Islet precursor cell (in vitro differentiated cells): ENCODE measurements at regions not wholly inside any gene's neighbourhood (a gene's known extent, or its start where the extent isn't known, plus 50 kb on each side); places are given as distances from the start of the nearest gene placed in this dataset.

Experiments
- DNase-seq: peaks from one replicate; pipeline ENCODE4 v3.0.0-alpha.2; 2018

DNA sequence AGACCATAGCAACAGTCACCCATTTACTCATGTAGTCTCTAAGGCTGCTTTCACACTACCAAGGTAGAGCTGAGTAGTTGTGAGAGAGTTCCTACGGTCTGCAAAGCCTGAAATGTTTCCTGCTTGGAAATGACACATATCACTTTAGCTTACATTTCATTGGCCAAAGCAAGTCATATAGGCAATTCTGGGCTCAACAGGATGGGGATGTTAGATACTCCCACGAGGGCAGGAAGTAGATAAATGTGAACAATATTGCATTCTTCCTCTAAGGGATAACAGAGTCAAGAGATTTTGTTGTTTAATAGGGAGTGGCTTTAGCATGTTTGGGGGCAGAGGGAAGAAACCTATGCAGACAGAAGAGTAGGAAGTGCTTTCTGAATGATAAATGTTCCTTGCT, 355.6 kb upstream of the THRB start:
- DNase-seq: no peak

DNA sequence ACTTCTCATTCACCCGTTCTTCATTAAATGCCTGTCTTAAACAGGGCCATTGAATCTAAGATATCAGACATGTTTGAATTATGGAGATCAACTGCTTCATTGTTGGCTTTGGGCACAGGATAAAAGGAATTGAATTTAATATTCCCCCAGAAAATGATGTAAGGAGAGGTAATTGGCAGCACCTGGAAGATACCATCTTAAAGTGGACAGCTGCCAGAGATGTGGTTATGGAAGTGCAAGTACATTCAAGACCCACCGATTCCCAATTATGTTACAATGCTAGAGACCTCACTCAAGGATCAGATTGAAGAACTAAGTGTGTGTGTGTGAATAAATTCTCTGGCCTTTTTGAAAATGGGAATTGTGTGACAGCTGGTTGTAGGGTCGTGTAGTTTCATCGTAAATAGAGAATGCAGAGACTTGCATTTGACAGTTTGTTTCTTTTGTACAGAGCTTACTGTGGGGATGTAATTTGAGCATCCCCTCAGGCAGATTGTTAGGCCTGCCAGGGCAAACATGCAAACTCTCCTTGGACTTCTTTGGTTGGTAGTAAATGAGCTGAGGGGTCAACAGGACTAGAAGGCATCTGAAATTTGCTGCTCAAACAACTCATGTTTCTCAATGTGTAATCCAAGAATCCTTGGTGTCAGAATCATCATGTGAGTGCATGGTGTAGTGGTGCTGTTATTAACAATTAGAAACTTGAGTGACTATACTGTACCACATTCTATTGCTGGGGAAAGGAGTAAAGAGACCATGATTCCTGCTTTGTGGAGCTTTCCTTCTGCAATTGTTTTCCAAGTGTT, 359.2 kb upstream of the THRB start:
- DNase-seq: no peak

DNA sequence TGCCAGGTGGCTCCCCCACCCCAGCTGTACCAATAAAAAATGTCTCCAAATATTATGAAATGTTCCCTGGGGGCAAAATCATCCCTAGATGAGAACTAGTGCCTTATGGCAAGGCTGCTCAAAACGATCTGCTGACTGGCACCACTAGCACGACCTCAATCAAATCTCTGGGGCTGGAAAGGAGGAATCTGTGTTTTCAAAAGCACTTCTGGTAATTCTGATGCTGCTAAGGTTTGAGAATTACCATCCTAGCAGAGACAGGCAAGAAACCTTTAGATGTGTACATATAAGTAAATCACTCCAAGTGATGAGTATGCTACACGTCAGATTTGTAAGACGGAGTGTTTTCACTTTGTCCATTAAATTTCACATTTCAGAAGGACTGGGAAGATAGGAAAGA, 360.1 kb upstream of the THRB start:
- DNase-seq: no peak

DNA sequence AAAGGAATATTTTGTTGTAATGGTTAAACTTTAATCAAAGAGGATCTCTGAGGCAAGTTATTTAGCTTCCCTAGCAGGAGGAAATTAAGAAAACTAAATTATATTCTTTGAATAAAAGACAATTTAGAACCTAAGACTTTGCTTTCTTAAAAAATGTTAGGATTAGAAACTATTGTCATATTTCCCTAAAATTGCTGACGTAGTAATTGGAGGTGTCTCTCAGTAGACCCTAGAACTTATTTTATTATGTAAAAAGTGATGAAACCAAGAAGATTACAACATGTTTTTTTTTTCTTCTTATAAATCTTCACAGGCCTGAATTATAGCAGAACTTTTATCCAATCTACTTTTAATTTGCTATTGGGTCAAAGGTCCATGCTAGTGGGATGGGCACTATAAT, 363.3 kb upstream of the THRB start:
- DNase-seq: no peak

DNA sequence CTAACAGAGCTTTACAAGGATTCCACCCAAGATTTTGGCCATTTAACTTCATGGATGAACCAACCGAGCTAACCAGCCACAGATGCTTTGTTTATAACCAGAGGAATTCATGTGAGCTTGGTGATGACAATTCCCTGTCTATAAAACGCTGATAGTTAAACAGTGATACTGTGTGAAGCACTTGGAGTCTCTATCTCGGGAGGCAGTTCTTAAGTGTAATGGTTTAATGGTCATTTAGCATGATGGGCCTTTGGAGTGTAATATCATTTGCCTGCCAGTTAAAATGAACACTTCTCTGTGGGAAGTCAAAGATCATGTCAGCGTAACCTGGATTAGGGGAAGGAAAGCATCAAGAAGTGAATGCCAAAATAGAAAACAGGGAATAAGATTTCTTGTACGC, 368.6 kb upstream of the THRB start:
- DNase-seq: no peak

DNA sequence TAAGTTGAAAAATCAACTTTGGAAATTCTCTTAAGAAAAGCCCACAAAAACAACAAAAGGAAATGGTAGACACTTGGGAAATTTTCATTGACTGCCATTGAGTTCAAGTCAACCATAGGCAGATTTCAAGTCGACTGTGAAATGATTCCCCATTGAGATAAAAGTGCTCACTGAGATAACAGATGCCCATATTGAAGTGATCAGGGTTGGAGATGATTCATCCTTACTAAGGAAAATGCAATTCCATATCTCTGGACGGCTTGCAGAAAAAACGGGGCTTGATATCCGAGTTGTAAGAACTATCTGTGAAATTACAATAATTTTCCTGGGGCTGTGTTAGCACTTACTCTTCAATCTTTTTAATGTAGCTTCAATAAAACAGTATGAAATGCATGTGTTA, 373.1 kb upstream of the THRB start:
- DNase-seq: no peak

DNA sequence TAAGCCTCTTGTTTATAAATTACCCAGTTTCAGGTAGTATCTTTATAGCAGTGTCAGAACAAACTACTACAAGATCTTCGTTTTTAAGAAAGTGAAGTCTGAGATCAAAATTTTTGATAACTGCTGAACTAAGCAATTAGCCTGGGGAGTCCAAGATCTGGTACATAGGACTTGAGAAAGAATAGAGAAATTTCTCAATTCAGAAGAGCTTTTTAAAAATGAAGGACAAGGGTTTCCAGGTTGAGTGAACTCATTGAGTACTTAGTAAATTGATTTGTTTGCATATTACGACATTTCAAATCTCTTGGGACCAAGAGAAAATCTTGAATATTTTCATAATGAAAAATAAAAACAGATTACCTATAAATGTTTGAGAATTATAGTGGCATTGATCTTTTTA, 386.6 kb upstream of the THRB start:
- DNase-seq: no peak

DNA sequence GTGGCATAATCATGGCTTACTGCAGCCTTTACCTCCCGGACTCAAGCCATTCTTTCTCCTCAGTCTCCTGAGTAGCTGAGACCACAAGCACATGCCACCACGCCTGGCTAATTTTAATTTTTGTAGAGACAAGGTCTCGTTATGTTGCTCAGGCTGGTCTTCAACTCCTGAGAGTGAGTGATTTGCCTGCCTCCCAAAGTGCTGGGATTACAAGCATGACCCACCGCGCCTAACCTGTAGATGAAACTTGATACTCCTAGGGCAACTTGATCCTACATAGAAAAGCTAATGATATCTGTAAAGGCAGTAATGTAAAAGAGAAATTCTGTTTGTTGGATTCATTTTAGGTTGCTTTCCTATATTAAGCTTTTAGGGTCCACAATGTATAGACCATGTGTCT, 391.9 kb upstream of the THRB start:
- DNase-seq: no peak

DNA sequence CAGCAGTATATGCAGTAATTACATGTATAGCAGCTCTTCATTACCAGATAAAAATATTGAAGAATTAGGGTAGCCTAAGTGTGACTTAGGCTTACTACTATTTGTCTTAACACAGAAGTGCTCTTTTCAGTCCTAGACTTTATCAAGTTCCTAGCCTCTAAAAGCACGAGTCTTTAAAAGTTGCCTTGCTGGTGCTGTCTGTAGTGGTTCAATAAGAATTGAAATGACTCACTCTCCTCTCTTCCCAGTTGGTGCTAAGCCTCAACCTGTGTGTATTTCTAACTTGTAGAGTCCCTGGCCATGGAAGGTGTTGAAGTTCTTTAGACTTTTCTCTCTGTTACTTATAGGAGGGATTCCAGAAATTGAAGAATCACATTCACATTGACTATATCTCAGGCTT, 395.4 kb upstream of the THRB start:
- no peak for DNase-seq

DNA sequence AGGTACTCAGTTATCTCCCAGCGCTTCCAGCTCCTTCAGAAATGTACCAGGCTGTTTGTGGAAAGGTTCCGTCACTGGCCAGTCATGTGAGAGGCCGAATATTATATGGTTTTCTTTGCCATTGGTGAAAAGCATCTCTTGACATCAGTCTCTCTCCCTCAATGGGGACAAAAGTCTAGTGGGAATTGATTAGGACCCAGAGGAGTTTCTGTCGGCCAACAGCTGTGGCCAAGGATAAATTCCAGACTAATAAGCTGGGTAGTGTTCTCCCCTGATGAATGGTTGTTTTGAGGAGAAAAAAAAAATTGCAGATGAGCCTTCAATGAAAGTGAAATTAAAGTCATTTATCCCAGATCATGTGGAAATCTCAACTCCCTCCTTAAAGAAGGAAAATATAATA, 404.7 kb upstream of the THRB start:
- DNase-seq: no peak

DNA sequence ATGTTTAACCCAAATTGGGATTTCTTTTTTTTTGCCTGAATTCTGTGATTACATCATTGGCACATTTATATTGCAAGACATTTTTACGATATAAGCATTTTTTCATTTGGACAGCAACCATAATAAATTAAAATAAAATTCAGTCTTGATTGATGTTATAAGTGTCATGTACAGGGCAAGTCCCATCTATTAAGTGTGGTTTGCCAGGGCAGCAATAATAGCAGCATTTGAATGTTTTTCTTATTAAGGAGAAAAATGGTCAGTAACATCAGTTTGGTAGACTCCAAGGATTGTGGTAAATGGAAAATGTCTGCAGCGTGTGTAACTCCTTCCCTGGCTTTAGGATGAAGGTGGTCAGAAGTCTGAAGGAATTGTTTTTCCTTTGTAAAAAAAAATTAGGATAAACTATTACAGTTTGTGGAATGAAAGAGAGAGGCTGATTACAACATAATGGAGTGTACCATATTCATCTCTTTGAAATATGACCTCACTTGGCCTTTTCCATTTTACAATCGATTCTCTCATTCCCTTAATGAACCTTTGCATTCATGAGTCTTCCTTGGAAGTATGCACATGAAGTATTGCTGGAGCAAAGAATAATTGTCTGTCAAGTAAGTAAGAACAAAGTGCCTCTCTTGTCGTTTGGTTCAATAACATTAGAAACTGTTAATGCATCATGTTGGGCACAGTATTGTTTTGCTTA, 405.4 kb upstream of the THRB start:
- DNase-seq: no peak

DNA sequence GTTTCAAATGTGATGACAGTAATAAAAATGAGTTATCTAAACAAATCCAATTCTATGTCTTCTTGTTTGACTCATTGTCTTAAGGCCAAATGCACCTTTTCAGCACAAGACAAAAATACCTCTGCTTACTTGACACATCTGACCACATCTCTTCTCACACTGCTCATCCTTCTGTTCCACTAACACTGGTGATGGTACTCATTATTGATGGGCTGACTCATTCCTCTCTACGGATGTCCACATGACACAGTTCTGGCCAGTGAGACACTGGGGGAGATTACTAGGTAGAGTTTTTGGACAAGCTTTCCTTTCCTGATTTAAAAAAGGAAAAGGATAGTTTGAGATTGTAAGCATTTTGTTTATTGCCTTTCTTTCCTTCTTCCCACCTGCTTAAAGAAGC, 410.6 kb upstream of the THRB start:
- no peak for DNase-seq

DNA sequence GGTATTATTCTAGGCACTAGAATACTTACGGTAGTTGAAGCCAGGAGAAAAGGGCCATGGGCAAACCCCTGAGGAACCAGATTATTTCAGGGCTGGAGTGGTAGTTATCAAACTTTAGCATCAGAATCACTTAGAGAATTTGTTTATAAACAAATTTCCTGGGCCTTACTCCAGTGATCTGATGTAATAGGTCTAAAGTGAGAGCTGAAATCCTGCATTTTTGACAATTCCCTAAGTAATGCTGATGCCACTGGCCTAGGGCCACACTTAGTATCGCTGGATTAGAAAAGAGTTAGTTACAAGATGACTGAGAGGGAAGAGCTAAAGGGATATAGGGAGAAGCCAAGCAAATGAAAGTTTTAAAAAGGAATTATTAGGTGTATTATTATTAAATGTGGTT, 412.5 kb upstream of the THRB start:
- no peak for DNase-seq

DNA sequence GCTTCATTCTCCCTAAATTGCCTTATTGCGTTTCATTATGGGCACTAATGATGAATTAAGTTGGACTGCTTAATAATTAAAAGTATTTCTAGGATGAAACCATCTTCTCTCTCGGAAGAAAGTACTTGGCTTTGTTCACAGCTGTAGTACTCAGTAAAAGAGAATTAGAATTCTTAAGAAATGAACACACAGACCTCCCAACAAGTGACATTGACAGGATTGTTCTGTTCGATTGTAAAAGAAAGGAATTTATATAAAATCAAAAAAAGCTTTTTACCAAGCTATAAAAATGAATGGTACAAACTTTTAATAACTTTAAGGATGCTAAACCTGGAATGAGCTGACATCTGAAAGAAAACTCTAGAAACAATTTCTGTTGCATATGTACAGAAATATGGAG, 416.4 kb upstream of the THRB start:
- no peak for DNase-seq

DNA sequence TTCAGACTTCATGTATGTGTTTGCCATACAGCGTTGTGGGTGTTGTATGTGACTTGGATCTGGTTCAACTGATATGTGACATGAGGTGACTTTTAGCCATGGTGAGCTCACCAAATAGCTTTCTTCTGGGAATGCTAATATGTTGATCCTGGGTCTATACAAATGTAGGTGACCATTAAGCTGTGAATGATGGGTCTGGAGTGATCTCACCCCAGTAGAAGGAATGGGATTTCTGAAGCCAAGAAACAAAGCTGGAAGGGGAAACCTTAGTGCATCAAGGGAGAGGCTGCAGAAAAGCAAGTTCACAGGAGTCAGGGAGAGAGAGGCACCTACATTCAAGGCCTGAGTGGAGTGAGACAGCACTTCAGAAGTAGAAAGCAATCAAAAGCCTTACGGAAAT, 421.0 kb upstream of the THRB start:
- DNase-seq: no peak

DNA sequence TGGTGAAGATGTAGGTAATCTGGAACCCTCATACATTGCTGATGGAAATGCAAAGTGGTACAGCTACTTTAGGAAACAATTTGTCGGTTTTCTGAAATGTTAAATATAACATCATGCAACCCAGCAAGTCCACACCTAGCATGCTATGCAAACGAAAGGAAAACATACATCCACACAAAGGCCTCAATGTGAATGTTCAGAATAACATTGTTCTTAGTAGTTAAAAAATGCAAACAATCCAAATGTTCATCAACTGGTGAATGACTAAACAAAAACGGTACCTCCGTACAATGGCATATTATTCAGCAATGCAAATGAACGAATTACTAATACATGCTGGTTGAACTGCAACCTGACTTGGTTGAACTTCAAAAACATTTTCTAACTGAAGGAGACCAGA, 423.3 kb upstream of the THRB start:
- DNase-seq: no peak

DNA sequence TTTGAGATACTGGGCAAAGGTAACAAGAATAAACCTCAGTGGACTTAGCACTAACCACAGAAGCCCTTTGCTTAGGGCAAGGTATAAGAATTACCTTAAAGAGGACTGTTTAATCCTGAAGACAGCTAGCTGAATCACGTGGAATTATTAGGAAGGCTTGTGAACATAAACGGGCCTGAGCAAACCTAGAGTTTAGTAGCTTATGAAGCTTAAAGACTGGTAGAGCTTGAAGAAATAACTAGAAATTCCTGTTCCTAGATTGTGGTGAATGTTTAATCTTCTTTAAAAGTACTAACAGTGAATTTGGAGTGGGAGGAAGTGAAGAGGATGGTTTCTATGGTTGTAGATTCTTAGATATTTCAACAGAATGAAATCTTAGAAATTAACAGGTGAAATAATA, 428.9 kb upstream of the THRB start:
- DNase-seq: no peak

DNA sequence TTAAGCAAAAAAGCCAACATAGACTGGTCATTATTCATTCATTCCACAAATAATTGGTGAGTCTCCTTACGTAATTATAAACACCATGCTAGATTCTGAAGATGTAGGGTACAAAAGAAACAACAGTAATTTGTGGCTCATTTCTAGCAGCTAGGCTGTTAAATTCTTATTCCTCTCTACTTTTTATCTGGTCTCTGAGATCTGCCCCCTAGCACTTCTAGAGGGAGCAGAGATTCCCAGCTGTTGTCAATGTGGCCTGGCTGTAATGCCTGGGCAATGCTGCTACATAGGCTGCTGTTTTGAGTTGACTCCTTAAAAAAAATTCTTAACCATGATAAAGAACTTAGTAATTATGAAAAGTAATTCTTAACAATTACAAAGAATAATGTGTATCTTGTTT, 434.9 kb upstream of the THRB start:
- DNase-seq: no peak

DNA sequence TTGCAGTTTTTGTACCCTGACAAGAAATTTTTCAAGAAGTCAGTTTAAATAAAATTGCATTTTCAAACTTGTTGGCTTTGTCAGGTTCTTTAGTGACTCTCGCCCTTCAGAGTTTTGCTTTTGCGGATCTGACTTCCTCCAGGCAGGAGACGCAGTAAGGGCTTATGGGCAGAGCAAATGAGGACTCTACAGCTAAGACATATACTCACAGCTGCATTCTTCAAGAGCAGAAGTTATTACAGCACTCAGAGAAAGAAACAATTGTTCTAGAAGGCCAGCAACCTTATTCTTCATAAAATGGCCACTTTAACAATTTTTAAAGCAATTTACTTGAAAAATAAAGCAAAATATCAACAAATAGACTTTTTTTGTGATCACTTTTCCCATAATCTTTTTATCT, 438.8 kb upstream of the THRB start:
- DNase-seq: no peak

DNA sequence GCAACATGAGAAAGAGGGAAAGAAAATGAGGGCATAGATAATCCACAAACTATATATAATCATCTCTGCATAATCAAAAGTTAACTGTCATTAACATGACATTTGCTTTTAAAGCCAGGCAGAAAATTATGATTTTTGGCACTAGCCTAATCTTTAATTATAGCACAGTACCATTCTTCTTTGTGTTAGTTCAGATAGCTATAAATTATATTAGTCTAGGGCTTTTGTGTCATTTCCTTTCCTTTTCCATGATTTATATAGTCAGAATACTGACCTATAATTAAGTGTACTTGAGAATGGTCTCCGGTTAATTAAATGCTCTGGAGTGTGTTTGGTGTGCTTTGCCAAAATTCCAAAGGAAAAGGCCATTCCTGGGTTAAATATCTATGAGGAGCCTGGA, 441.9 kb upstream of the THRB start:
- no peak for DNase-seq

DNA sequence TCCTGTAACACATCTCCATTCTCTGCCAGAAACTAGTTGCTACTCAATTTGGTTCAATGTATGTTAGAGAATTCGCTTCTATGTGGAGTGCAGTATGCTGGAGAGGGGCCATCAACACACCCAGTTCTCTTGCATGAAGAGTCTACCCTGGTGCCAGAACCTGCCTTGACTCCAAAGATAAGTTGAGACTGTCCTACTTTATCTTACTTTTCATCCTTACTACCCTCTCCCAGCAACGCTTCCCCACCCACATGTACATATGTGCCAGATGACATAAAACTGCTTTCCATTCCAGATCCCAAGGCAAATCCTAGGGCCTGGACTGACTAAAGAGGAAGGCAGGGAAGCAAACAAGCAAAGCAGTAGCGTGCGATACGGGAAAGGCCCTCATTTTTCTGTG, 442.6 kb upstream of the THRB start:
- DNase-seq: no peak

DNA sequence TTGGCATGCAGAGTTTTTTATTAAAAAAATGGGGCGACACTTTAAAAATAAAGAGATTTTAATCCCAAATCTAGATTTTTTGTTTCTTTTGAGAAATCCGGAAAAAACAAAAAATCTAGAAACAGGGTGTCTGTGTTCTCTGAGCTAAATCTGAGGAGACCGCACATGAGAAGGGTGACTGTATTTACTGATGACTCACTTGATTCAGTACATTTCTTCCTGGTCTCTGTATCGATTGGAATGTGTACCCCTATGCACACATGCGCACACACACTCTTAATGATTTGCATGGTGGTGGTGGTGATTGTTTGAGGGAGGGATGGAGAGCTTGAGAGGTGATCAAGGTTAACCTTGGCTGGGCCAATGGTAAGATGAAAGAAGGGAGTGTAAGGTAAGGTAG, 443.1 kb upstream of the THRB start:
- DNase-seq: no peak

DNA sequence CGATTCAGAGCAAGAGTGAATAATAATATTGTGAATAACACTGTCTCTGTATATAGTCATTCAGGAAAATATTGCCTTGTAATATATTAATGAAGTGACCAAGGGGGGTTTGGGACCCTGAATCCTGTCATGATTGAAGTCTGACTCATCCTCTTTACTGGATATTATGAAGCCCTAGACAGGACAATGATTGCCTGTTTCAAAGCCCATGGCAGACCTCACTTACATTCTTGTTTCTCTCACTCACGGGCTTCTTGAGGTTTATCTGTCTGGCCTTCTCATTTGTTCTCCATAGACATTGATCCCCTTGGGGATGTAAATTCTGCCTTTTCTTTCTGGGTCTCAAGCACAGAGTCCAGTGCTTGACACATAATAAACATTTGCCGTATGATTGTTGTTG, 449.3 kb upstream of the THRB start:
- DNase-seq: no peak

DNA sequence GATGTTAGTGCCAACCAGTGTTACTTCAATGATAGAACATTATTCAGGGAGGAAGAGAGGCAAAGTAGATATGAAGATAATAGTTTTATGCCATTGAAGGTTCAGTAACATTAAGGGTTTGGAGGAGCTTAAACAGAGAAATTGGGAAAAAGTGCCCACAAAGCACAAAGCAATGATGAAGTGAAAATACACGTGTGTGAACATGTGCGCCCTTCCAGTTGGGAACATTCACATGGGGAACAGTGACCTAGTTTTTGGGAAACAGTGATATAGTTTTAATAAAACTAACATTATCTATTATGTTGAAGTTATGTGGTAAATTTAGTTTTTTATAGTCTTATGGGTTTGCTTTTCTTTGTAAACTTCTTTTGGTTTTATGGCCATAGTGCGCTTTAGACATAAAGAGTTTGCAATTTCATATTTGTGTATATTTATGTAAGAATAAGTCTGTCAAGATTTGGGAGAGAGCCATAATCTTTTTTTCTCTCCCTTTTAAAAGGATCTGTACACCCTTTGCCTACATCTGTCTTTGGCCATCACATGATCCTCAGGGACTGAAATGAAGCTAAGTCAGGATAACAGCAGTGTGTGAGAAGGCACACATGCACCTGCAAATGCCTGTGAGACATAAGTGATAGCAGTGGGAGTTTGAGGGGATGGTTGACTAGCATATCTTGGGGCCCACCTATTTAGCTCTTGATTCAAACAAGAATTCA, 450.3 kb upstream of the THRB start:
- DNase-seq: no peak
